IPS-NIHi11 (cell line): ENCODE measurements at regions not wholly inside any gene's neighbourhood (a gene's known extent, or its start where the extent isn't known, plus 50 kb on each side); places are given as distances from the start of the nearest gene placed in this dataset.
"Not testable (repeated sequence)": the region's sequence is repeated elsewhere in the genome, so short reads cannot be mapped to it uniquely, and the experiment has no call there.

Experiments used
- DNase-seq: peaks from one replicate; pipeline ENCODE4 v3.0.0; 2012; ENCODE audit warnings: mixed read lengths, low spot score

- no peak for DNase-seq
Observed at GRCh38 chr9:25453875-25454274, 224.4 kb downstream of the TUSC1 start.

DNA sequence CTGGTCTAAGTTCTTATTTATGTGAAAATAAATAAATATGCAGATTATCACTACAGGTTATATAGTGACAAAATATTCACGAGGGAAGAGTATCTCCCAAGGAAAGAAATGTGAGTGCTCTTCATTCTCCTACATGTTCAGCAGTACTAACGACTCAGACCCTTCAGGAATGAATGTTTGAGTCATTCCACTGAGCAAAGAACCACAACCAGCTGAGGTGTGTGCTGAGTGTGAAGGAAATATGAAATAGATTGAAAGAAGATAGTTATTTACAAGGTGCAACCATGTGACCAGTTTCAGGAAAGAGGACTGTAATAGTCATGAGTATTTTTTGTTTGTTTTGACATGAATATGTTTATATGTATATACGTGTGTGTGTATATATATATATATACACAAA, 228.7 kb downstream of the TUSC1 start:
- DNase-seq, result no peak

GRCh38 chr9:25445721-25446120, 232.5 kb downstream of the TUSC1 start:
- DNase-seq, result not testable (repeated sequence)

DNA sequence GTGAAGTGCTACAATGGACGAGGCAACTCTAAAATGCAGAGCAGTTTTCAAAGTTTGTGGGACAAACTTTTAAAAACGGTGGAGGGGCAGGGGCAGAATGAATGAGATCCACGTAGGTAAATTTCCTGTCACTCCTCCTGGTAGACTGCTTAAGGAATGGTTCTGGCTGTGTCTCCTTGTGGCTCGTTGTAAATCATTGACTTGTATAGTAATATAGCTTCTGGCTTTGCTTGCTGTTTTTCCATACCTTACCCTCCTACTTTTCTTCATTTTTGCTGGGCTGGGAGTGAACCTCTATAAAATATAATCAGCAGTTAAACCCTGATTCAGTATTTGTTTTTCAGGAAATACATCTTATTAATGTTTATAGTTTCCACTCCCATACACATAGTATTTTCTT, 235.7 kb downstream of the TUSC1 start:
- no peak for DNase-seq

DNA sequence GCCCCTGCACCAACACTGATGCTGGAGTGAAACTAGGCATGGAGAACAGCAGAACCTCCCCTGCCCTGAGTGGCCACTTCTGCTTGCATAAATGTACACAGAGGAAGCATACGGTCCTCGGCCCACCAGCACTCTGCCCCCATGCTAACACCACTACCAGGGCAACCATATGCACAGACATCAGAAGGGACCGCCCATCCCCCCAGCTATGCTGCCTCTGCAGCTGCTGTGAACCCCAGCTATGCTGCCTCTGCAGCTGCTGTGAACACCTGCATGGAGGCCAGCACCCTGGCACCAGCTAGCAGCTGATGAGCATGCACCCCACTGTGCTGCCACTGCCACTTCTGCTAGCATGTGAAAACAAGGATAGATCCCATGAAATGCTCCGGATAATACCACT, 250.3 kb downstream of the TUSC1 start:
- no peak for DNase-seq

DNA sequence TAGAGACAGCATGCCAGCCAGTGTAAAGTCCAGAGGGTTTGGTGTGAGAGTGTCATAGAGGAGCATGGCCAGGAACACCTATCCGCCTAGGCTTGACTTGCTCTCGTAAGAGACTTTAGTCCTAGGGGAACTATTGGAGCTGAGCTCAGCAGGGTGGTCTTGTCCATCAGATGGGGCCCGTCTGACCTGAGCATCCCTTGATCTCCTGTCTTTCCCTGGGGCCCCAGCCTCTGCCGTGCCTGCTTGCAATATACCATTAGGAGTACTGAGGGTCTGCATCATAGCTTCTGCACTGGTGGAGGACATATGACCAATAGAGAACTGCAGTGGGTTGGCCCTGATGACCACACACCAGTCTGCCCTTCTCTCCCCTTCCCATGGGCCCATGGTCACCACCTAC, 251.0 kb downstream of the TUSC1 start:
- DNase-seq, result no peak

DNA sequence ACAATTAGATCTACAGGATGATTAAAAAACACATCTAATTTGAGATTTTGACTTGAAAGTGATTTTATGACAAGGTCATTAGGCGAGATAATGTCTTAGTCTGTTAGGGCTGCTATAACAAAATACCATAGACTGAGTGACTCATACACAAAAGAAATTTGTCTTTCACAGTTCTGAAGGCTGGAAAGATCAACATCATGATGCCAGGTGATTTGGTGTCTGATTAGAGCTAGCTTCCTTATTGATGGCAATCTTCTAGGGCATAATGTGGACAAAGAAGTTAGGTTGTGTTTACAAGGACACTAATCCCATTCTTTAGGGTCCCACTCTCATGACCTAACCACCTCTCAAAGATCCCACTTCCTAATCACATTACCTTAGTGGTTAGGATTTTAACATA, 256.7 kb downstream of the TUSC1 start:
- no peak for DNase-seq

- no peak for DNase-seq
Observed at GRCh38 chr9:25418974-25419373, 259.3 kb downstream of the TUSC1 start.

- no peak for DNase-seq
Observed at GRCh38 chr9:25415718-25416117, 262.5 kb downstream of the TUSC1 start.

DNA sequence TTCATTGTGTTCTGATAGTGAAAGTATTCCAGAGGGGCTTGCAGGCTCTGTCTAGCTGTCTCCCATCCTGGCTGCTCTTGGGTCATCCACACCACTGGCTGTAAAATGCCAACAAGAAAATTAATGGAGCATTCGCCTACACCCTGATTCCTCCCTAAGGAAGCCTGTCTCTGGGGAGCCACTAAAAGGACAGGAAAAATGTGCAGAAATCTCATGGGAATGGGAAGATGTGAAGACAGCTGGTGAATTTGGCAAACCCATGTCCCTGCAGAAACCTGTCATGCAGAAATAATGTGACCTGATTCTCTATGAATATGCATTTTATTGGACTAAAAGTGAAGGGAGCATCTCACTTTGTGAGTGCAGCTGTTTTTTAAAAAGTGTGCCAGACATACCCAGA, 265.6 kb downstream of the TUSC1 start:
- DNase-seq, result no peak

GRCh38 chr9:25397746-25398145, 280.5 kb downstream of the TUSC1 start:
- no peak for DNase-seq

DNA sequence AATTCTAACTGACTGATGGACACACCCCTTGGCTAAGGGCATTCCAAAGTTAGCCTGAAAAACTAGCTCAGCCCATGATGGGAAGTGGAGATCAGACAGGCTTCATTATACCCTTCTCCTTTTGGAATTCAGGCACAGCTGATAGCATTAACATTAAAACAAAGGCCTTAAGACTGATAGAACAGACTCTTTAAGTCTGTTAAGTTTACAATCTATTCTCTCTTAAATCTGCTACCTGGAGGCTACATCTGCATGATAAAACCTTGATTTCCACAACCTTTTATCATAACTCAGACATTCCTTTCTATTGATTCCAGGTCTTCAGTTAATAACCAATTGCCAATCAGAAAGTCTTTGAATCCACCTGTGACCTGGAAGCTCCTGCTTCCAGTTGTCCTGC, 281.4 kb downstream of the TUSC1 start:
- peak; percentile 13 for DNase-seq

- no peak for DNase-seq
Observed at GRCh38 chr9:25381141-25381540, 297.1 kb downstream of the TUSC1 start.

- no peak for DNase-seq
Observed at GRCh38 chr9:25377039-25377438, 301.2 kb downstream of the TUSC1 start.

GRCh38 chr9:25374281-25374680, 304.0 kb downstream of the TUSC1 start:
- no peak for DNase-seq

- no peak for DNase-seq
Observed at GRCh38 chr9:25366906-25367305, 311.3 kb downstream of the TUSC1 start.

DNA sequence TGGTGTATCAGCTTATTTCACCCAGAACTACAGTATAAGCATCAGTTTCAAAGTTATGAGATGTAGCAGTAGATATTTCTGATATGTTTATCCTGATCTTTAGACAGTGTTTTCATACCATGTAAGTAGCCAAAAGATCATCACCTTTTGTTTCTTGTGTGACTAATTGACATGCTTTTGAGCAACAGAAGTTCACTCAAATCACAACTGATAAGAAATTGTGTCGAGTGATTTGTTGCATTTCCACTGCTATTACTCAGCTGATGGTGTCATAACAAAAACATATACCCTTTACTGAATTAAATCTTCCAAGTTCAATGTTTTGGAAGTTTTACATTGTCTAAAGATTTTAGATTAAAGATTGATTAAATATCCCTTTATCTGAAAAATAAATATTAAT, 324.5 kb downstream of the TUSC1 start:
- no peak for DNase-seq

- no peak for DNase-seq
Observed at GRCh38 chr9:25350011-25350410, 328.2 kb downstream of the TUSC1 start.

DNA sequence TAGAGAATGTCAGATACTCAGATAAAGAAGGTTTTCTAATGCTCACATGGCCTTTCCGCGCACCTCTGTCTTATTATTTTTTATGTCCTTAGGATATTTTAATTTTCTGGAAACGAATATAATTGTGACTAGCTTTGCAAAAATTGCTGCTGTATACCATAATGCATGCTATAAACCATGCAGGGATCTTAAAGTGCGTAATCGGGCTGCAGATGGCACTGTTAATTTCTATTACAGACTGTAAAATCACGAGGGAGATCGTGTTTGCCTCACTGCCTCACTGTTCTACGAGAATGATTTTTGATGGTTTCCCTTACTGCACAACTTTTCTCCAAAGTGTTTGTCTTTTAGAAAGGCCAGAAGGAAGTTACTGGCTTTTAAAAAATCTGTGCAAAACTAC, 356.1 kb downstream of the TUSC1 start:
- DNase-seq, result no peak

GRCh38 chr9:25310961-25311360, 367.3 kb downstream of the TUSC1 start:
- DNase-seq, result no peak

DNA sequence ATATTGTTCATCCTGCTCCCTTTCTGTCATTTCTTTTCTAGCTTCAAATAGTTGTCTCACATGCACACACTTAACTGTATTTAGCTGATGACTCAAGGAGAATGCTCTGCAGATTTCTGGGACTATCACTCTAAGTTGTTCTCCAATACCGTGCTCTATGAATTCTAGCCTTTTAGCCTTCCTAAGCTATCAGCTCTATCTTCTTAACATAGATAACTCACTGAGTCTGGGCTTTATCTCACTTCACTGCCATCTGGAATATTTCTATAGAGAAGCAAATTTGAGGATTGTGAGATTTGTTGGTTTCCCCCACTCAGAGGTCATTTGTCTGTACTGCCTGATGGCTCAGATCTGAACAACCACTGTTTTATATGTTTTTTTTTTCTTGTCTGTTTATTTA, 369.7 kb downstream of the TUSC1 start:
- no peak for DNase-seq

GRCh38 chr9:25302601-25303000, 375.6 kb downstream of the TUSC1 start:
- no peak for DNase-seq

GRCh38 chr9:25288195-25288594, 390.0 kb downstream of the TUSC1 start:
- DNase-seq, result not testable (repeated sequence)

- DNase-seq, result no peak
Observed at GRCh38 chr9:25284365-25284764, 393.9 kb downstream of the TUSC1 start.

GRCh38 chr9:25282946-25283345, 395.3 kb downstream of the TUSC1 start:
- DNase-seq, result no peak
